GM12878 (cell line): ENCODE measurements at regions not wholly inside any gene's neighbourhood (a gene's known extent, or its start where the extent isn't known, plus 50 kb on each side); places are given as distances from the start of the nearest gene placed in this dataset.

ENCODE experiments used
- ATAC-seq: fragments of 200-7000 bp; cut with Tn5 transposase; 3 replicates; pipeline ENCODE4 v1.9.1; 2020; ENCODE audit warnings: mild to moderate bottlenecking, moderate library complexity
- BruUV-seq: library from RNA; stranded (reverse); fragments of 400-500 nt; replicated peaks from 2 replicates; lab custom pipeline; 2021; lab: Mats Ljungman, UMichigan
- CTCF ChIA-PET: fragments of 300-600 bp; sonication (Branson Sonifier 250); formaldehyde crosslinking; extraction: SDS; loops from one replicate; lab custom pipeline; 2021; ENCODE audit warnings: inconsistent platforms; lab: Yijun Ruan, JAX
- POLR2A ChIA-PET: fragments of 350-600 bp; formaldehyde crosslinking; extraction: SDS; loops from one replicate; lab custom pipeline; 2021; ENCODE audit warnings: inconsistent platforms; lab: Charles Lee
- RAD21 ChIA-PET: fragments of 300-600 bp; sonication (Branson Sonifier 250); formaldehyde crosslinking; loops from one replicate; lab custom pipeline; 2023; ENCODE audit warnings: antibody characterized with exemption; ENCODE audit not compliant: unreplicated experiment; lab: Charles Lee
- SMC1A ChIA-PET: fragments of 300-600 bp; sonication (Branson Sonifier 250); formaldehyde crosslinking; loops from one replicate; lab custom pipeline; 2023; ENCODE audit not compliant: unreplicated experiment, uncharacterized antibody; lab: Charles Lee
- DNase-seq: peaks from one replicate; pipeline ENCODE4 v3.0.0-alpha.2; 2011; ENCODE audit warnings: low read depth, low spot score
- FAIRE-seq: peaks from 3 replicates; lab custom pipeline; 2011; peaks lifted over from hg19 to GRCh38; lab: Jason Lieb, UNC
- H2AFZ ChIP-seq: 2 replicates; pipeline ENCODE4 v1.6.0; 2011; ENCODE audit warnings: low read depth, low read length, control low read depth; ENCODE audit not compliant: control insufficient read depth
- H3K27ac ChIP-seq: 2 replicates; pipeline ENCODE4 v1.5.1; 2011; ENCODE audit warnings: control low read depth; ENCODE audit not compliant: control insufficient read depth, insufficient read depth
- H3K27me3 ChIP-seq, 2 experiments: replicated peaks in 1 of 2; 2 replicates each; pipeline versions ENCODE4 v1.6.0 to v1.6.1; 2011; ENCODE audit warnings: low read length in 1 of 2; ENCODE audit not compliant: control insufficient read depth in 2 of 2, insufficient read depth in 2 of 2
- H3K36me3 ChIP-seq, 2 experiments: 2 replicates each; pipeline ENCODE4 v1.5.1; 2011; ENCODE audit warnings: low read length in 1 of 2; ENCODE audit not compliant: control insufficient read depth in 2 of 2, insufficient read depth in 2 of 2
- H3K4me1 ChIP-seq: 2 replicates; pipeline ENCODE4 v1.6.1; 2011; ENCODE audit warnings: mild to moderate bottlenecking, low read length, moderate library complexity, mixed read lengths; ENCODE audit not compliant: control insufficient read depth, insufficient read depth
- H3K4me2 ChIP-seq: 2 replicates; pipeline ENCODE4 v1.6.0; 2011; ENCODE audit warnings: control low read depth; ENCODE audit not compliant: control insufficient read depth, insufficient read depth
- H3K4me3 ChIP-seq: fragments of 200-600 bp; sonication (generic); 2 replicates; pipeline ENCODE4 v1.5.1; 2016
- H3K79me2 ChIP-seq: 2 replicates; pipeline ENCODE4 v1.6.0; 2011; ENCODE audit warnings: low read length; ENCODE audit not compliant: control insufficient read depth, insufficient read depth
- H3K9ac ChIP-seq: 2 replicates; pipeline ENCODE4 v1.8.0; 2011; ENCODE audit warnings: low read length, control low read depth, mixed read lengths; ENCODE audit not compliant: control insufficient read depth, insufficient read depth
- H3K9me3 ChIP-seq: replicated peaks from 3 replicates; pipeline ENCODE4 v1.5.1; 2011; ENCODE audit warnings: mild to moderate bottlenecking, low read length; ENCODE audit not compliant: control insufficient read depth, insufficient read depth
- H4K20me1 ChIP-seq: 2 replicates; pipeline ENCODE4 v1.6.0; 2011; ENCODE audit not compliant: control insufficient read depth, insufficient read depth
- CHD1 ChIP-seq: IDR thresholded peaks from 2 replicates; pipeline ENCODE4 v1.6.1; 2012; ENCODE audit warnings: low read depth, low read length, improper control_type of control experiment
- CTCF ChIP-seq, 3 experiments: IDR thresholded peaks in 2 of 3; conservative IDR thresholded peaks in 1 of 3; 2 replicates each; pipeline ENCODE4 v1.5.1; 2011; ENCODE audit warnings: low read depth in 3 of 3, low read length in 3 of 3, mild to moderate bottlenecking in 3 of 3, control low read depth in 2 of 3, moderate library complexity in 2 of 3, inconsistent platforms in 1 of 3, mixed read lengths in 1 of 3; ENCODE audit not compliant: control insufficient read depth in 2 of 3, insufficient read depth in 1 of 3; ENCODE audit errors: extremely low read depth in 1 of 3
- IRF5 ChIP-seq: fragments of 450-650 bp; IDR thresholded peaks from 2 replicates; pipeline ENCODE4 v1.6.1; 2017; ENCODE audit warnings: borderline replicate concordance
- NFIC ChIP-seq: IDR thresholded peaks from 2 replicates; pipeline ENCODE4 v1.6.1; 2012; ENCODE audit warnings: low read depth, mild to moderate bottlenecking, inconsistent platforms, low read length, moderate library complexity
- PAX8 ChIP-seq: fragments of 450-650 bp; IDR thresholded peaks from 2 replicates; pipeline ENCODE4 v1.6.1; 2017; ENCODE audit warnings: mild to moderate bottlenecking, moderate library complexity
- PML ChIP-seq: IDR thresholded peaks from 2 replicates; pipeline ENCODE4 v1.6.1; 2012; ENCODE audit warnings: low read length, inconsistent platforms
- POLR2AphosphoS5 ChIP-seq: IDR thresholded peaks from 2 replicates; pipeline ENCODE4 v1.6.1; 2011; ENCODE audit warnings: mild to moderate bottlenecking, low read length, inconsistent platforms
- RB1 ChIP-seq: fragments of 450-650 bp; formaldehyde crosslinking; IDR thresholded peaks from 2 replicates; pipeline ENCODE4 v1.6.1; 2017; ENCODE audit warnings: mild to moderate bottlenecking, borderline replicate concordance
- REST ChIP-seq: IDR thresholded peaks from 2 replicates; pipeline ENCODE4 v1.6.1; 2012; ENCODE audit warnings: mild to moderate bottlenecking, low read depth, low read length
- SIN3A ChIP-seq: IDR thresholded peaks from 2 replicates; pipeline ENCODE4 v1.6.1; 2012; ENCODE audit warnings: low read depth, low read length, improper control_type of control experiment
- SMC3 ChIP-seq: IDR thresholded peaks from 2 replicates; pipeline ENCODE4 v1.6.1; 2011; ENCODE audit warnings: low read length, improper control_type of control experiment, borderline replicate concordance
- WGBS: methylation state at CpG from one replicate; pipeline ENCODE4 v1.1.6; 2016; ENCODE audit warnings: low lambda C conversion rate; ENCODE audit not compliant: insufficient replicate concordance, insufficient coverage; ENCODE audit errors: missing lambda C conversion rate; 5-methylcytosine and 5-hydroxymethylcytosine counted together
- in situ Hi-C: fragments of 300-500 bp; cut with MboI; formaldehyde crosslinking; loops from 9 replicates; pipeline ENCODE4 v1.14.3; 2018; ENCODE audit warnings: mixed read lengths
- intact Hi-C: fragments of 100-400 bp; cut with micrococcal nuclease; formaldehyde crosslinking; loops from one replicate; pipeline ENCODE4 v1.14.2; 2022; ENCODE audit not compliant: unreplicated experiment
- TF ChIP-seq, protein P1 (sequence below): fragments of 150-350 bp; IDR thresholded peaks from 2 replicates; pipeline ENCODE4 v1.6.1; 2014; ENCODE audit warnings: mild to moderate bottlenecking, low read depth, low read length

- no peak for TF ChIP-seq IRF5
- no peak for TF ChIP-seq CTCF (IDR thresholded peaks at IDR 0.05 in 2 of 3, conservative IDR thresholded peaks at IDR 0.05 in 1 of 3; ENCODE audit: control insufficient read depth in 2 of 3, extremely low read depth in 1 of 3, insufficient read depth in 1 of 3, low read depth in 3 of 3, low read length in 3 of 3)
Observed at GRCh38 chr11:24391167-24391566, 105.7 kb upstream of the LUZP2 start (continued).

GRCh38 chr11:24400059-24400665 is 96.7 kb upstream of the LUZP2 start:
- Histone ChIP-seq H3K4me1 (no peaks in the 10 kb centered on the region), H3K9ac (no peak overlapping the region), H3K27me3 (no peaks in the 10 kb centered on the region), H3K4me2 (no peak overlapping the region), H3K79me2 (no peaks in the 10 kb centered on the region), H3K27ac (no peak overlapping the region), H2AFZ (no peak overlapping the region), H3K4me3 (no peak overlapping the region), H3K36me3 (no peaks in the 10 kb centered on the region), H4K20me1 (no peaks in the 10 kb centered on the region), H3K9me3 (no peaks in the 10 kb centered on the region)
- no TSS peak for BruUV-seq
- 56% methylated on average over 10 of the region's 10 CpGs for WGBS
- ChIA-PET RAD21 (no interaction called here), CTCF (no interaction called here), SMC1A (interaction anchor here (0.7 kb wide), 1 partner anchor 1492 kb away, joined by 3 read pairs; no protein-coding TSS in a partner anchor), POLR2A (no interaction called here)
- no peak for TF ChIP-seq SMC3
- no peak for TF ChIP-seq CHD1
- TF ChIP-seq REST = no peak
- TF ChIP-seq NFIC = no peak
- TF ChIP-seq, protein P1, sequence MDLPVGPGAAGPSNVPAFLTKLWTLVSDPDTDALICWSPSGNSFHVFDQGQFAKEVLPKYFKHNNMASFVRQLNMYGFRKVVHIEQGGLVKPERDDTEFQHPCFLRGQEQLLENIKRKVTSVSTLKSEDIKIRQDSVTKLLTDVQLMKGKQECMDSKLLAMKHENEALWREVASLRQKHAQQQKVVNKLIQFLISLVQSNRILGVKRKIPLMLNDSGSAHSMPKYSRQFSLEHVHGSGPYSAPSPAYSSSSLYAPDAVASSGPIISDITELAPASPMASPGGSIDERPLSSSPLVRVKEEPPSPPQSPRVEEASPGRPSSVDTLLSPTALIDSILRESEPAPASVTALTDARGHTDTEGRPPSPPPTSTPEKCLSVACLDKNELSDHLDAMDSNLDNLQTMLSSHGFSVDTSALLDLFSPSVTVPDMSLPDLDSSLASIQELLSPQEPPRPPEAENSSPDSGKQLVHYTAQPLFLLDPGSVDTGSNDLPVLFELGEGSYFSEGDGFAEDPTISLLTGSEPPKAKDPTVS = no peak
- no peak for TF ChIP-seq SIN3A
- TF ChIP-seq PAX8 = no peak
- no peak for TF ChIP-seq PML
- no peak for TF ChIP-seq POLR2AphosphoS5
- TF ChIP-seq RB1 = no peak
- DNase-seq = no peak
- ATAC-seq = no peak
- intact Hi-C loops (no loop called here), in situ Hi-C loops (no loop called here)
- no peak for FAIRE-seq
